HG03097 (cell line): ENCODE measurements at regions not wholly inside any gene's neighbourhood (a gene's known extent, or its start where the extent isn't known, plus 50 kb on each side); places are given as distances from the start of the nearest gene placed in this dataset.
"Not testable (repeated sequence)": the region's sequence is repeated elsewhere in the genome, so short reads cannot be mapped to it uniquely, and the experiment has no call there.

Experiments used
- ATAC-seq: cut with Tn5 transposase; IDR thresholded peaks from one replicate; pipeline ENCODE4 v1.9.1; 2021; ENCODE audit not compliant: unreplicated experiment, low FRiP score

DNA sequence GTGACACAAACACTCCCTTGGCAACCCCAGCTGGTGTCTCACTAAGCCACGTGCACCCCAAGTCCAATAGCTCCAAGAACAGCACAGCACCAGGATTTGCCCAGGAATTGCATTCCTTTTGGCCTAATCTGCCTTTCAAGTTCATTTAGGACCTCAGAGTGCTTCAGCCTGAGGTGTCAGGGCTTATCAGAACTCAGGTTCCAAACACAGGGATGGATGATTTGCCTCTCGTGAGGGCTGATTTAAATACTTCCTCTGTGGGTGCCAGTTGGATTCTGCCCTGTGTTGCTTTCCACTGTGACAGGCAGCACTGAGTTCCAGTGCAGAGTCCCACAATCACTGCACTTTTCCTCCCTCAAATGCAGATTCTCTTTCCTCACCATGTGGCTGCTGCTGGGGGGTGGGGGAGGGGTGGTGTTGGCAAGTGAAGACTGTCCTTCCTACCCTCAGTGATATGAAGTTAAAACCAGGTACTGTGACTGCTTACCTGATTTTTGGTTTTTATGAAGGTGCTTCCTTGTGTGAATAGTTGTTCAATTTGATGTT lies 204.3 kb upstream of the STAC start:
- no peak for ATAC-seq

DNA sequence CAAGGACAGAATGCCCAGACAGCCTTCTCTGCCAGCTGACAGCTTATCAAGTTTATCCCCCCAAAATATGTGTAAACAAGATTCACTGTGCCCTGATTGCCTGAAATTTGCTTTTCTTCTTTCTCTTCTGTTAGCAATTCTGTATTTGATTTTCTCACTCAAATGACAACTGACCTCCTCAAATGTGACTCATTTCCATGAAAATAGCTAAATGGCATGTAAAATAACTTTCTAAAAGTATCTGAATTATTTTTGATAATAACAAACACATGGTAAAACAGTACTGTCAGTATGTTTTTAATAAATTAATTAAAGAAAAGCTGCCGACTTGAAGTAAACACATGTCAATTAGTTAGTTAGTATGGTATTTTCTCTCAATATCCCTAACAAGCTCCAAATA lies 202.3 kb upstream of the STAC start:
- no peak for ATAC-seq

DNA sequence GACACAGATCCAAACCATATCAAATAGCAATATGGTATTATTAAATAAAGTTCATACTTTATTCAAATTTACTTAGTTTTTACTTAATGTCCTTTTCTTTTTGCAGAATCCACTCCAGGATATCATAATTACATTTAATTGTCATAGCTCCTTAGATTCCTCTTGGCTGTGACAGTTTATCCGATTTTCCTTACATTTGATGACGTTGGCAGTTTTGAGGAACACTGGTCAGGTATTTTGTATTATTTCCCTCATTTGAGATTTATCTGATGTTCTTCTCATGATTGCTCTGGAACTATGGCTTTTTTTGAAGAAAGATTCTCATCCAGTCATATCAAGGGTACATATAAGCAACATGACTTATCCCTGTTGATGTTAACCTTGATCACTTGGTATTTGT lies 198.3 kb upstream of the STAC start:
- no peak for ATAC-seq

DNA sequence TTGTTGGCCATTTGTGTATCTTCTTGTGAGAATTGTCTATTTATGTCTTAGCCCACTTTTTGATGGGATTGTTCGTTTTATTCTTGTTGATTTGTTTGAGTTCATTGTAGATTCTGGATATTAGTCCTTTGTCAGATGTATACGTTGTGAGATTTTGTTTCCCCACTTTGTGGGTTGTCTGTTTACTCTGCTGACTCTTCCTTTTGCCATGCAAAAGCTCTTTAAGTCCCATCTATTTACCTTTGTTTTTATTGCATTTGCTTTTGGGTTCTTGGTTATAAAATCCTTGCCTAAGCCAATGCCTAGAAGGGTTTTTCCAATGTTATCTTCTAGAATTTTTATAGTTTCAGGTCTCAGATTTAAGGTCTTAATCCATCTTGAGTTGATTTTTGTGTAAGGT lies 193.1 kb upstream of the STAC start:
- ATAC-seq, result not testable (repeated sequence)

DNA sequence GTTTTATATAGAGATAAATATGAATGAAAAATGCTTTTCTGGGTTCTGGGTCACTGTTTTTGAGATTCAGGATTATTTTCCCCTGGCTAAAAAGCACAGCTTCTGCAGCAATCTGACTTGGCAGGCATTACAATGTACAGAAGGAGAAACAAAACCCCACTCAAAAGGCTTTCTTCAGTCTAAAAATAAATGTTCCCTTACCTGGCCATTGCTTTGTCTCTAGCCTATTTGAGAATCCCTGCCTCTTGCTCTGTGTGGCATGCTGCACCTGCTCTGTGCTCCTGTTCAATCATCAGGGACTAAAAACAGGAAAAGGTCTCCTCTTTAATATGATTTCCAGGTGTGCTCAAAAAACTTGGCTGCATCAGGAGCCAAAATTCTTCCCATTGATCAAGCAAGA lies 187.4 kb upstream of the STAC start:
- ATAC-seq, result no peak

DNA sequence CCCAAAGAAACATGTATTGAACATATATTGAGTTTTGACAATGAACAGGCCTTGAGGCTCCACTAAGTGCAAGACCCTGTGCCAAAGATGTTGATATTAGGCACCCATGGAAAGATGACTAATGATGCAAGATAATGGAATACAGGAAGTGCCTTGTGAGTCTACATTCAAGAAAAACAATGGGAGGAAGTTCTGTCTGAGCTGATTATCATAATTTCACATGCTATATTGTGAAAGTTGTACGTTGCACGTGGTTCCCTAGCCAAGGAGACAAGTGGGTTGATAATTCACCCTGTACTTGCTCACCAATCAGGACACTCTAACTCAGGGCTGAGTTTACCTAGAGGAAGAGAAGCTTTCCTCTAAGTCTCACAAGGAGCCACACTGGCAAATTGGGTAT lies 186.9 kb upstream of the STAC start:
- ATAC-seq, result no peak

DNA sequence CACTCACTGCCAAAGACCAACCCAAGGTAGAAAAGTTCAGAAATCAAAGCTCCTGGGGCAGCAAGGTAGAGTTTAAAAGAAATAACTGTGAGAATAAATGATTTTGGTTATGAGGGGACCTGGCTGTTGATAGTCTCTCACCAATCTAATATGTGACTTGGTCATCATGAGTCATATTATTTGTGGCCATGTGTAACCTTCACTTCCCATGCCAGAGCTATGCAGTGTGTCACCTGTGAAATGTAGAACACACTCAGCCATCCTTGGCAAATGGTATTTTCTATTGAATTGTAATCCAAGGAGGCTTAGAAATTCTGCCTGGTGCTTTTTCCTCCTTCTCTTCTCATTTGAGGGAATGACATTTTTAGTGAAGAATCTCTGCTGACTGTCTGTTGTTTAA lies 184.2 kb upstream of the STAC start:
- ATAC-seq, result no peak

DNA sequence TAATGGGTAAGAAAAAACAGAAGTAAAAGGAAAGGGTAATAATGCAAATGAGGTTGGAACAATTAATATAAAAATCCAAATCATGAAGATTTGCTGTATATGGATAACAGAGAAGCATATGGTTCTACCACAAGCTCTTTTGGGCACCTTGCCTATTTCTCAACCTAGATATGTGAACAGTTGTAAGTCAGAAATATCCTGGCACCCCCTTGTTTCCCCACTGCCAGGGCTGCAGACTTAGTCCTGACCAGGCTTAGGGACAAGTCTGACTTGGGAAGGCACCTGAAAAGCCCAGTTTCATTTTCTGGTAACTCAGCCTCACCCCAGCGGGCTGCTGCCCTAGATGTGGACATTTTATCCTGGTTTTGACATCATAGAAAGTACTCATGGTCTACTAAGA lies 183.2 kb upstream of the STAC start:
- ATAC-seq, result no peak

DNA sequence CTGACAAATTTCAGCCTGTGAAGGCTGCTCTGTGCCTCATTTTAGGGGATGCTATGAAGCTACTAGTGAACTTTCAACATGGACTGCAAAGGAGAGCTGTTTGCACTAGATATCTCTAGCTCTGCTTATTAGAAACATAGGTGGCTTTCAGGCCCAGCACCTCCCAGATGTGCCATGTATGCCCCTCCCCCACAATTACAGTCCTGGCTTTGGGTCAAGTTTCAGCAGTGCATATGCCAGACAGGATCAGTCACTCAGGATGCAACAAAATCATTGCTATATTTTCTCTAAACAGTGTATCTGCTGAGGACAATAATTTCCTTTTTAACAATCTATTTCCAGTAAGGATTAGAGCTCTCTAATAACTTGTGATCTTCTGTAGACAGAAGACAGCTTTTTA lies 178.8 kb upstream of the STAC start:
- no peak for ATAC-seq

DNA sequence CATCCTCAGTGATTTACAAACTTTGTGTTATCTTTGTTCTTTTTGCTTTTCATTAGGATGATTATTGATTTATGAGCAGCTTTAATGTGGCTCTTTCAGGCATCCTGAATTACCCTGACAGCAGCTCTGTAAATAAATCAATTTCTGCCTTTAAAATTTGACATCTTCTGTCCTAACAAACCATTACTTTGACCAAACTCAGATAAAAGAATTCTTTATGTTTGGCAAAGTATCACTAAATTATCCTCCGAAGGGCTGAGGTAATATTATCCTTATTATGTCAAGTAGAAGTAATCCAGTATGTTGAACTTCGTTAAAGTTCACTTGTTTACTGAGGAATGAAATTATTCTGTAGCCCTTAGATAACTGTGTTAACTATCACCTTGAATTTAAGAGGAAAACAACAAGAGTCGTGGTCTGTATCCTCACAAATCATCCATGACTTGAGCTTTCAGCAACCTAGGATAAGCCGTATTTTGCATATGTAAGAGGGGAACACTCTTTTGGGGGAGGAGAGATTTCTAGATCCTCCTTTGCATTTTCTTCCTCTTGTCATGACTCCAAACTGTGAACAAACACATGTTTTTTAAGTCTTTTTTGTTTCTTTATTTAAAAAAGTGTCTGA lies 173.2 kb upstream of the STAC start:
- ATAC-seq, result no peak

DNA sequence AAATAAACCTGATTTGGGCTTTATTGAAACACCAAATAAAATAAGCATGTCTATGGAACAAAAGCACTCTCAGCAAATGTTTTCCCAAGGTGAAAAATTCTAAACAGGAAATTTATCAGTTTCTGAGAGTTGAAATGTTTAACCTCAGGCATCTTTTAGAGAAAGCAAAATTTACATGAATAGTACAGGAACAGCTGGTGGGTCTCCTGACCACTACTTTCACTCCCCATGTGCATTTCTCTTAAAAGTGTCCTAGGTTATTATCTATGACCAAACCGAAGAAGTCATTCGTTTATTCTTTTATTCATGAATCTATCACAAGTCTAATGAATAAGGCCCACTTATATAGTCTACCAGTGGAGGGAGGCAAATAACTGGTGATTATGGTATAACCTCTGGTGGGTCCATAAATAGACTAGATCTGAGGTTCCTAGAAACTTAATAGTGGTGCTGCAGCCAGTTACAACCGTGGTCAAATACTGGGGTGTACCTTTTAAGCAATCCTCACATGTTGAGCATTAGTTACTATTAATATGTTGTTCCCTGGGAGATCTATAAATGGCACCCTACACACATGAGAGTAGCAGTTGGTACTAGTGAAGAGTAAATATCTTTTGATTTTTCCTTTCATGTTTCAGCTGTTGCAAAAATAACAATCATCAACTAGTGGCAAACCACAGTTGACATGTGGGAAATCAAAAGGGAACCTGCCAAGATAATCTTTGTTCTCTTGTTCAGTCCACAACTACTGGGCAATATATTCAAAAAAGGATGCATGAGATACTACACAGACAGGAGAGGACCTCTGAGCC lies 169.3 kb upstream of the STAC start:
- peak; percentile 66 for ATAC-seq

DNA sequence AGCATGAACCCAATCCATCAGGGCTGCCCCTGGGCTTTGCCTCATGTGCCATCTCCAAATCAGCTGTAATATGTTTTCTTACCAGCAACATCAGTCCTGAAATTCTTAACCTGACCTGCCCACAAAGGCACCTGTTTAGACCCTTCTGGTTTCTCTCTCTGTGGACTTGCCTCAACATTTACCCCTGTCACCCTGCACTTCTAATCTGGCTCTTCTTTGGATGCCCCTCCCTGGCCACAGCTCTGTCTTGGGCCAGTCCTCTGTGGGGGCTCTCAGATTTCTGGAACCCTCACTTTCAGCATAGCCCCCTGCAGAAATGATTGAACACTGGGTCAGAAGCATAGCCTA lies 168.7 kb upstream of the STAC start:
- ATAC-seq, result peak; percentile 40

DNA sequence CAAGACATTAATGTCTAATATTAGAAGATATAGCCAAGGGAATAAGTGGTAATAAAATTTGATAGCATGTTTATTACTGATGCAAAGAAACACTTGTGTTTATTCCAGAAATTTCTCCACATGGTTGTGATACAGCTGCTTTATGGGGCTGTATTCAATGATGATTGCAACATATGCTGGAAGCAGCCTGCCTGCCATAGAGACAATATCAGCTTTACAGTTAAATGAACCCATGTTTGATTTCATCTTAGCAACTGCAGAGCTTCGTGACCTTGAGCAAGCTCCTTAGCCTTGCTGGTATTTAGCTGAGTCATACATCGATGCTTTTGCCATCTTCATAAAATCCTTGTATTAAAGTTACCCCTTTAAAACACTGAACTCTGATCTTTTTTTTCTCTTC lies 168.1 kb upstream of the STAC start:
- no peak for ATAC-seq

DNA sequence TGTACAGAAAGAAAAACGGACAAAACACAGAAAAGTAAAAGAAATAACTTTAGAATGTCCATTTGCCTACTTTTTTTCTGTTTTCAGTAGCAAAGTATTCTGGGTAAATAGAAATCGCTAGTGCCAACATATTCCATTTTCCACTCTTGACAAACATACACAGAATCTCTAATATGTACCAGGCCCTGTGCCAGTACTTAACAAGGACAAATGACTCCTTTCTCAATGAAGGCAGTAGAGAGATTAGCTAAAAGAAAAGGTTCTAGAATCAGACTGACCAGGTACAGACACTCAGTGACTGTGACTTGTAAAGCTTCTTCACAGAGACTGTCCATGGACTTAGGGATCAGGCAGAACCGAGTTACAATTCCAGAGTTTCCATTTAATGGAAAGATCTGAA lies 165.8 kb upstream of the STAC start:
- ATAC-seq, result no peak

DNA sequence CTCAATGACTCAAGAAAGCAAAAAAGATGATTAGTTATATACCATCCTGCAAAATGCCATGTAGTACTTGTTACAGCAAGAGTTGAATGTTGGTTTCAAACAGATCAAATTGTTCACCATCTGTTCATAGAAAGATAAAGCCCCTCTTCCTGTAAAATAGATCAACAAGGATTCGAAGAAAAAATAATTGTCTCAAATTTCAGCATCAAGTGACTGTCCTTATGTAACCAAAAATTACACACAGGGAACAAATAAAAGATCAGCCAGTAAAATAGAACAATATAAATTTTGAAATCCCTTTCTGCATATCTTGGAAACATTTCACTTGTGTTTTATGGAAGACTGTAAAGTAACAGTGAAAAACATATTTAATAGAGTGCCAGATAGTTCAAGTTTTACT lies 165.1 kb upstream of the STAC start:
- no peak for ATAC-seq

DNA sequence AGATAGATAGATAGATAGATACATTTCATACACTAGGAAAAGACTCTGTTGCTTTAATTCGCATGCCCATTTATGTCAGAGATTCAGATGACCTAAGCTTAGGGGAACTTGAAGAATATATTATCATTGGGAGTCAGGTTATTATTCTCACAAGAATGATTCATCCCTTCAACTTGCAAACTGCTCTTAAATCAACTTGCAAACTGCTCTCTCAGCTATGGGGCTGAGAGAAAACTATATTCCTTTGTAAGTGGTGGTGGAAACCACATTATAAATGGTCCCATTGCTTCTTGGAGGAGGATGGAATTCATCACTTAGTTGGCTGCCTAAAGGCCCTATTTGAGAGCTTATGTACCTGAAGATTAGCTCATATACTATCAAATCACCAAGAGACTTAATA lies 160.9 kb upstream of the STAC start:
- ATAC-seq, result no peak

DNA sequence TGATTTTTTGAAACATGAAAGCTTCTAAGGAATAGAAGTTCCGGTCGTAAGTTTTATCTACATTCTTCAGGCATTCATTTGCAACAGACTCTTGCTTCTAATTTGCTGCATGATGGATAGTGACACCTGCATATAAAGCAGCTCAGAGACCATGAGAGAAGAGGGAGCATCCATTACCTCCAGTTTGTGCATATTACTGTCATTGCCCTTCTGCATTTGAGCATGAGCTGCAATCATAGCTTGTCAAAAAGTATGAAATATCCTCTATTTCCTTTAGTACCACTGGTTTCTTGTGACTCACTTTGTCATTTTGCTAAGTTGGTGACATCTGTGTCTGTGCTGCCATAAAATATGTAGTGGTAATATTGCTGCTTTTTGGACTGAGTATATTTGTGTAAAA lies 160.1 kb upstream of the STAC start:
- no peak for ATAC-seq

DNA sequence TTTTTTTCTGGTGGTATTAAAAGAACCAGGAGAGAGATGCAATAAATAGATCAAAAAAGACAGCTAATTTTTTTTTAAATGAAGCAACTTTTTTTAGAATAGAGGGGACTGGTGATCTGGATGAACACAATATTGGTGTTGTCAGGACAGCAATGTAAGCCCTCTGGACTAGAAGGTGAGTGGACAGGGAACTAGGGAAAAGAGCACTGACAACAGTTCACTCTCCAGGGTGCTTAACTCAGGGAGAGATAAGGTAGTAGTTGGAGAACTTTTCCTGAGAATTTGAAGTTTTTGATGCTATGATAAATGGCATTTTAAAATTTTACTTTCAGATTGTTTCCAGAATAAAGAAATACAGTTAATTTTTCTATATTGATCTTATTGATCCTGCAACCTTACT lies 158.3 kb upstream of the STAC start:
- no peak for ATAC-seq

DNA sequence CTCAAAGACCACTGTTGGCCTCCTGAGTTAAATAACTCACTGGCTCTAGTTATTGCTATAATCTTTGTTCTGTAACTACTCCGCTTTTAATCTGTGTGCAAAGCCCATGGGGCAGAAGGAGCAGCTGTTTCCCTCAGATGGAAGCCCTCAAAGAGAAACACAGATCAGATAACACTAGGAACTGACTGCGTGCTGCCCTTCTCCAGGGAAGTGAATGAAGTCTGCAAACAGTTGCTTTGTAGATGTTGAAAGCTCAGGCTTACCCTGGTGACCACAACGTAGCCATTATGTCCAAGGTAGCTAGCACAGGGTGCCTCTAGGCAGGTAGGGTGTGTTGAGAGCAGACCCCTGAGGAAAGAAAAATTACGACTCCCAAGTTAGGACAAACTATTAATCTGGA lies 152.3 kb upstream of the STAC start:
- no peak for ATAC-seq

DNA sequence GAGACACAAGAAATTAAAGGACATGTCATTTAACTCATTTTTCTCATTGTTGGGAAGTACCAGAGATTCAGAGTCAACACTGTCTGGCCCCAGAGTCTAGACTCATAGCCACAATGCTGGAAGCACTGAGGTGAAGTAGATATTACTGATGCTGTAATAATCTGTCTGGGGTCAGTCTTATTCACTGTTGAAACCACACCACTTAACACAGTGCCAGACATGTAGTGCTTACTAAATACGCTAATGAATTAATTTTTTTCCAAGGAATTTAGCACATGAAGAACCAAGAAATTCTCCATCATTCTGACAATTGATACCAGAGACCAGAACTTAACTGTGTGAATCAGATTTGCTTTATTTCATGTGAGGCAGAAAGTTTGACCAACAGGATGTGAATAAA lies 150.8 kb upstream of the STAC start:
- no peak for ATAC-seq

DNA sequence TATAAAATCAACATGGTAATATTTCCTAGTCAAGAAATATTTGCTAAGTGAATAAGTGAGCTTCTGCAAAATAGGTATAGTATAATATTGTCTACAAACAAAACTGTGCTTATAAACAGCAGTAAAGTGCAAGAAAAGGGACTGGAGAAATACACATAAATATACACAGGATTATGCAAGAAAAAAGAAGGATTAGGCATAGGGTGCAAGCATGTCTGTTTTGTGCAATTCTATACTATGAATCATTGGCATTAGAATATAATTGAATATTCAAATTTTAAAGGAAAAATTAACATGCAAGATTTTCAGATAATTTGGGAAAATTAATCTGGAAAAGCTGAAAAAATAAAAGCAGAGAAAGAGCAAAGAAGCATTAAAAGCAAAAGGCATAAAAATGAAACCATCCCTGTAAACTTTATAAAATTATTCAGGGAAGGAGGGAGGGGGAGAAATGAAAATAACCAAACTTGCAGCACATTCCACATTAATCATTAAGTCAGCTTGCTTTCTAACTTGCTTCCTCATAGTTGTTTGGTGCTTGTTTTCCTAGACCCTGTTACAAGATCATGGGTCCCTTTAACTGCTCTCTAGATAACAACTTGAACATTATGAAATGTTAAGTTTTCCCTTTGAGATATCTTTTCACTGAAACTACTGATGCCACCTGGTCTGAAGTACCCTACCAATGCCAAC lies 147.4 kb upstream of the STAC start:
- ATAC-seq, result no peak

DNA sequence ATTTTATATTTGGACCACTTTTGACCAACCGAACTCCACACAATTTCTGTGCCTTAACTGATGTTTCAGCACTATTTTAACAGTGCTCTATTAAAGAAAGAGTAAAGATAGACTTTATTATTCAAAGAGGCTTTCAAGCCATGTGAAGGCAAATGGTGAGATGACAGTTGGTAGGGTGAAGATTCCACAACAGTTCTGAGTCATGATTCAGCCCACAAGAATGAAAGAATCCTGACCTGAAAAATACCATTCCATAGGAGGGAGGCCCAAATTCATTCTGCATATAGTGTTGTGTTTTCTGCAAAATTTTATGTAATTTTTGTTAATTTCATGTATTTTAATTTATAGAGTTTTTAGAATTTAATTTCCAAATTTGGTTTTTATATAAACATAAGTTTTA lies 135.6 kb upstream of the STAC start:
- no peak for ATAC-seq
